GM10266 (cell line): ENCODE measurements at regions not wholly inside any gene's neighbourhood (a gene's known extent, or its start where the extent isn't known, plus 50 kb on each side); places are given as distances from the start of the nearest gene placed in this dataset.
"Not testable (repeated sequence)": the region's sequence is repeated elsewhere in the genome, so short reads cannot be mapped to it uniquely, and the experiment has no call there.

Source experiments
- DNase-seq: peaks from one replicate; pipeline ENCODE4 v3.0.0; 2012; ENCODE audit errors: extremely low spot score
- TF ChIP-seq, protein P1 (sequence below): IDR thresholded peaks from 2 replicates; pipeline ENCODE4 v1.5.1; 2012; ENCODE audit warnings: mild to moderate bottlenecking, low read depth; ENCODE audit not compliant: control insufficient read depth, insufficient read depth; ENCODE audit errors: missing control alignments

DNA sequence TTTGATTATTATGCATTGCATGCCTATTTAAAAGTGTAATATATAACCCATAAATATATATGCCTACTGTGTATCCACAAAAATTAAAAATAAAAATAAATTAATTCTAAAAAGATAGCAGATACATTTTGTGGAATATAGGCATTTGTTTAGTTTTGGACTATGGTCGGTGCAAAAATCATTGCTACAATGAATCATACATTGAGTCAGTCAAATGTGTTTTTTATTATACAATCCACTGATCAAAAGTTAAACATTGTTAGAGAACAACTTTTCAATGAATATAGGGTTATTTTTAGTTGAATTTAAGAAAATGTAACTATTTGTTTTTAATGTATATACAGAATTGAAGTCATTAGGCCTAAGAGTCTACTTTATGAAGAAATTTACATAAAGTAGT, 885.9 kb downstream of the EFNA5 start:
- no peak for DNase-seq
- TF ChIP-seq, protein P1, sequence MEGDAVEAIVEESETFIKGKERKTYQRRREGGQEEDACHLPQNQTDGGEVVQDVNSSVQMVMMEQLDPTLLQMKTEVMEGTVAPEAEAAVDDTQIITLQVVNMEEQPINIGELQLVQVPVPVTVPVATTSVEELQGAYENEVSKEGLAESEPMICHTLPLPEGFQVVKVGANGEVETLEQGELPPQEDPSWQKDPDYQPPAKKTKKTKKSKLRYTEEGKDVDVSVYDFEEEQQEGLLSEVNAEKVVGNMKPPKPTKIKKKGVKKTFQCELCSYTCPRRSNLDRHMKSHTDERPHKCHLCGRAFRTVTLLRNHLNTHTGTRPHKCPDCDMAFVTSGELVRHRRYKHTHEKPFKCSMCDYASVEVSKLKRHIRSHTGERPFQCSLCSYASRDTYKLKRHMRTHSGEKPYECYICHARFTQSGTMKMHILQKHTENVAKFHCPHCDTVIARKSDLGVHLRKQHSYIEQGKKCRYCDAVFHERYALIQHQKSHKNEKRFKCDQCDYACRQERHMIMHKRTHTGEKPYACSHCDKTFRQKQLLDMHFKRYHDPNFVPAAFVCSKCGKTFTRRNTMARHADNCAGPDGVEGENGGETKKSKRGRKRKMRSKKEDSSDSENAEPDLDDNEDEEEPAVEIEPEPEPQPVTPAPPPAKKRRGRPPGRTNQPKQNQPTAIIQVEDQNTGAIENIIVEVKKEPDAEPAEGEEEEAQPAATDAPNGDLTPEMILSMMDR = no peak

DNA sequence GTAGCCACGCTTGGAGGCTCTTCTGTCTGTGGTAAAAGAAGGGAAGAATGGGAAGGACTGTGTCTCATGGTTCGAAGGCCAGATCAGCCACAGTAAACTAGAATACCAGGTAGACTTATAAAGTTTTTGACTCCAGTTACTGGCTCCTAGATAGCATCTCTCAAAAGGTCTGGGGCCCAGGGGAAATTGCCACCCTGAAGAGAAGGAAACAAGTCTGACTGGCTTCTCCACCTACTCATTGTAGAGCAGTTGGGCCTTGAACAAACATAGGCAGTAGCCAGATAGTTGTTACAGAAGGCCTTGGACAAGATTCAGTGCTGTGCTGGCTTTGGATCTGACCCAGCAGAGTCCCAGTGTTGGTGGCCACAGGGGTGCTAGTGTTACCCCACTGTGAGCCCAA, 890.4 kb downstream of the EFNA5 start:
- TF ChIP-seq, protein P1 = no peak
- DNase-seq = no peak

DNA sequence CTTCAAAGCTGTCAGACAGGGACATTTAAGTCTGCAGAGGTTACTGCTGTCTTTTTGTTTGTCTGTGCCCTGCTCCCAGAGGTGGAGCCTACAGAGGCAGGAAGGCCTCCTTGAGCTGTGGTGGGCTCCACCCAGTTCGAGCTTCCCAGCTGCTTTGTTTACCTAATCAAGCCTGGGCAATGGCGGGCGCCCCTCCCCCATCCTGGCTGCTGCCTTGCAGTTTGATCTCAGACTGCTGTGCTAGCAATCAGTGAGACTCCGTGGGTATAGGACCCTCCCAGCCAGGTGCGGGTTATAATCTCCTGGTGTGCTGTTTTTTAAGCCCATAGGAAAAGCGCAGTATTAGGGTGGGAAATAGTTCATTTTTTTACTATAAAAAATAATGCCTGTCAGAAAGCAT, 894.2 kb downstream of the EFNA5 start:
- DNase-seq = not testable (repeated sequence)

DNA sequence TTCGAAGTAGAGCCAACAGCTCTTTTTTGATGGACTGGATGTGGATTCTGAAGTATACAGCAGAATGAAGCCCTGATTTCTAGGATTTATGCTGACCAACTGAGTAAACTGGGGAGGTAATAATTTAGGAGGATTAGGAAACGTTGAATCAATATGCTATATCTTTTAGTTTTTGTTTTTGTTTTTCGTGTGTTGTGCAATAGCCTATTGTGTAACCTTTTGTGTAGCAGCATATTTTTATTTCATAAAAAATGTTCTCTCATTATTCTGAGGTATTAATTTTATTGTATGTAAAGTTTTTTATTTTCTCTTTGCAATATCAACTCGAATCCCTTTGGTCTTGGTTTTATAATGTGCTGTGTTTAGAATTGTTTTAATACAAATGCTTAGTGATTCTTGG, 902.3 kb downstream of the EFNA5 start:
- TF ChIP-seq, protein P1 = no peak
- DNase-seq = no peak

DNA sequence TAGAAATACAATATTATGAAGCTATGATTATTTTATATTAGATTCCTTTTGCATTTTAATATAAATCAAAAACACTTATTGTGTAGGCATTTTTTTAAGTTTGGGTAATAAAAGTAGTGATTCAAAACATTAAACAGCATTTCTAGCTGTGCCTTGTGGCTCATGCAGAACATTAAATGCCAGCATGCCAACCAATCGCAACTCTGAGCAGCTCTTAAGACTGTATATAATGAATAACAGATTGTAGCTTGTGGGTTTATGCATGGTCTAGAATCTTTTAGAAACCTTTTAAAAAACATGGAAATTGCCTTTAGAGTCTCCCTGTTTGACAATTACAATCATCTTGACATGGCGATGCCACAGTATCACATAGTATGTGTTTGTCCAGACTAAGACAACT, 903.8 kb downstream of the EFNA5 start:
- TF ChIP-seq, protein P1 = no peak
- no peak for DNase-seq

DNA sequence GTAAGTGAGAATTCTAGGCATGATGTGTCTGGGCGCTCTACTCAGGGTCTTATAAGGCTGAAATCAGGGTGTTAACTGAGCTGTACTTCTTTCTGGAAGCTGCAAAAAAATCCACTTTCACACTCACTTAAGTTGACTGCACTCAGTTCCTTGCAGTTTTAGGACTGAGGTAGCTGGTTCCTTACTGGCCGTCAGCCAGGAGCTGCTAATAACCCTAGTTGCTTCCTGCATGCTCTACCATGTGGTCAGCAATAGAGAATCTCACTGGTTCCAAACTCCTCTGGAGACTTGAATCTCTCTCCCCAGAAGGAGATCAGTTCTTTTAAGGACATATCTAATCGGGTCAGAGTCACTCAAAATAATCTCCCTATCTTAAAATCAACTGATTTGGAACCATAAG, 911.2 kb downstream of the EFNA5 start:
- TF ChIP-seq, protein P1 = no peak
- no peak for DNase-seq

DNA sequence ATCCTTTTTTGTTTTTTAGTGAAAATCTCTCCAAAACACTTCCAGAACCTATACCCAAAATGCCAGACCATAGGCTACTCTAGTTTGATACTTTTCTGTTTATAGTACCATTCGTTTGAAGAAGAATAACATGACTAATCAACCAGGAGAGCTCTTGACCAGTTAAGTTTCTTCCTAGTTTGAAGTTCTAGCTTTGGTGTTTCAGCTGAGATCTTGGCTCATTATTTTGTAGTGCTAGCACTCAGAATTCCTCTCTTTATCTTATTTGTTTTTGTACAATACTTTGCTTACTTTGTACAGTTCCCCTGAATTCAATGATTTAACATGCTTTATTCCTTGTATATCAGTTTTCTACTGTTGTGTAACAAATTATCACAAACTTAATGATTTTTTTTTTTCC, 911.6 kb downstream of the EFNA5 start:
- TF ChIP-seq, protein P1 = no peak
- DNase-seq = no peak

DNA sequence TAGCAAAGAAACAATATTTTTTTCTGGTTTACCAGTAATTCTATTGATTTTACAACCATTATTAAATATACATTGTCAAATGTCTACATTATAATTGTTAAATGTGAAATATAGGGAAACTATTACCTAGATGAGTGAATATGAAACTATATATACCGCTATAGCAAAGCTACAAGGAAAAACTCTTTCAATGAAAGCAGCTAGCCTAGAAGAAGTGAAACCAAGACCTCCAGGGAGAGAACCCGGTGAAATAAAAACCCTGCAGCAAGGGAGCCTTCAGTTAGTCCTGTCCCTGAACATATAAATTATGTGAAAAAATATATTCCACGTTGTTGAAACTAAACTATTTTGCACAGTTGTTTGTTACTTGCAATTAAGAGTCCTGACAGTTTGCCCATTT, 913.1 kb downstream of the EFNA5 start:
- DNase-seq = no peak
- TF ChIP-seq, protein P1 = no peak
